NCI-H1092 treated with DMSO at 0.1 percent for 48 hours (cell line): ENCODE measurements at regions not wholly inside any gene's neighbourhood (a gene's known extent, or its start where the extent isn't known, plus 50 kb on each side); places are given as distances from the start of the nearest gene placed in this dataset.

Source experiments
- DNase-seq: peaks from one replicate; lab custom pipeline; 2025; lab: John Stamatoyannopoulos, UW

DNA sequence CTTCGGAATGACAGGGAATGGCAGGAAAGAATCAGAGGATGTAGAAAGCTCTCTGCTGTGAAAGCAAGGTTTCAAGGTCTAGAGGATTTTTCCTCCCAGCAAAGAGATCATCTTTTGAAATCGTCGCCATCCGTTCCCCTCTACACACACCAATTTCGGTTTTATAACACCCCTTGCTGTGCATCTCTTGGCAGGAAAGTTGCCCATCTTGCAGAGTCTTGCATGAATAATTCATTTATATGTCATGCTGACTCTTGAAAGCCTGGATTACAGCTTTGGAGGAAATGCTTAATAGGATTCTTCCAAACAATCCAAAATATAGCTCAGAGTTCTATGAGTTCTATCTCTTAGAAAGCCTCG lies 262.7 kb downstream of the CHL1 start:
- DNase-seq = no peak

DNA sequence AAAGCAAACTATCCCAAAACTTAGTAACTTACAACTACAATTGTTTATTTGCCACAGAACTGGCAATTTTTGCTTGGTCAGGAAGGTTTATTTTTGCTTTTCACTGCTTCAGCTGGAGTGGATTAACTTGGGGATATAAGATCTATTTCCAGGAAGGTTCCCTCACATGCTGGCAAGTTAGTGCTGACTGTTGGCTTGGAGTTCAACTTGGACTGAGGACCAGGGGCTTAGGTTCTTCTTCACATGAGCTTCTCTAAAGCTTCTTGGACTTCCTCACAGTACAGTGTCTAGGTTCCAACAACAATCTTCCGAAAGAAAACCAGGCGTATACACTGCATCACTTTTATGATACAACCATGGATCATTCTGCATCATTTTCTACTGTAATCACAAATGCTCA lies 264.4 kb downstream of the CHL1 start:
- DNase-seq = no peak

DNA sequence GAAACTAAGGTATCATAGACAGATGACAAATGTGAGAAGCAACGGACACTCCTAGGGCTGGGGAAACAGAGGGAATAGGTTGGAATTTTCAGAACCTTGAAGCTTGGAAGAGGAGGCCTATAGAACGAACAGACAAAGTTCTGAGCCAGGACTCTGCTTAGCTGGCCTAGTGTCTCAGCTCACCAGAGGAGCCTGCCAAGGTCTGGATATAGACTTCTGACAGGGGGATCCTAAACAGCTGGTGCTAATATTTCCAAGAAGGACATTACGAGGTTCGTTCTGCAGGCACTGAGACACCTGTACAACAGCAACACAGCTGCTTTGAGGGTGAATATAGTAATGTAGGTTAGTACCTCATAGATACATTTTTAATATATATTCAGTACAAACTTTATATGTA lies 266.3 kb downstream of the CHL1 start:
- DNase-seq = no peak

GRCh38 chr3:463252-464192 lies 267.0 kb downstream of the CHL1 start:
- no peak for DNase-seq

- DNase-seq = no peak
Measured at GRCh38 chr3:464255-464654, 267.7 kb downstream of the CHL1 start.

- no peak for DNase-seq
Measured at GRCh38 chr3:468172-468571, 271.6 kb downstream of the CHL1 start.

DNA sequence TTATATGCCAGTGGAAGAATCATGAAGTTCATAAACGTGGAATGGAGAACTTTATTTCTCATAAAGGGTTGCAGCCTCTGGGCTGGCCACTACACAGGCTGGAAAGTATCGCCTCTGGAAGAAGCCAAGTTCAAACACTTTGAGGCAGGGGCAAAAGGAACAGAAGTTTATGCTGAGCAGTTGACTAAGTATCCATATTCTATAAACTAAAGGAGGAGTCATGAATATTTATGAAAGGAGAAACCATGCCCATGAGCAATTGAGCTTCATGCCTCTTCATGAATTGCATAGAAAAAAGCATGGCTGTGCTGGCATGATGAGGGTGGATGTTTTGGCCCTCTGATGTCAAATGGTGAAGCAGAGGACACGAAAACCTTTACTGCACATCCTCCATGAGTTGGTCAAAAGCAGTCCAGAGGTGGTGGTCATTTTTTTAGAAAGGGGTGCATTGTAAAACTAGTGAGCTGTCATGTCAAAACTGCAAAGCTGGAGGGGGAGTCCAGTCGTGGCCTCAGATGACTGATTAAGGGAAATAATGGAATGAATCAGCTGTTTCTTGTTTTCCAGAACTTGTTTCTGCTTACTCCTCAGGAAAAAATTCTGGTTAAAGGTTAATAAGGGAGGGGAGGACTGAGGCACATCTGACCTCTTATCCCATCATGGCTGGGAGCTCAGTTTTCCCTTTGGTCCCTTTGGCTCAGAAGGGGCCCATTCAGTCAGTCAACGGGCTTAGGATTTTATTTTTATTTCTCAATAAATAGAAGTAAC lies 276.7 kb downstream of the CHL1 start:
- no peak for DNase-seq

DNA sequence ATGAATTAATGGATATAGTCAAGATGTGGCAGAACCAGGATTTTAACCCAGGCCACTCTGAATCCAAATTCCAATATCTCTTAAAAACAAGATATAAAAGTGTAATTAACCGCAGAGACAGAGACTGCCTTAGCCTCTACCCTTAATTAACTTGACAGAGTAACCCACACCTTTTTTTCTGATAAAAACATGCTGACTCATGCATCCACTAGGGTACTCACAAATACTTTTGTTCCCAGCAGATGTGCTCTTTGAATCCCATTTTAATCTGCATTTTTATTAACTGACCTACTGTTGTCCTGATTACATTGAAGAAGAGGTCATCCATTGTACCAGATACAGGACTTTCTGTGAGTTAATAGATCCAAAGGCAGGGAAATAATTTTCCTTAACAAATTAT lies 278.3 kb downstream of the CHL1 start:
- no peak for DNase-seq

DNA sequence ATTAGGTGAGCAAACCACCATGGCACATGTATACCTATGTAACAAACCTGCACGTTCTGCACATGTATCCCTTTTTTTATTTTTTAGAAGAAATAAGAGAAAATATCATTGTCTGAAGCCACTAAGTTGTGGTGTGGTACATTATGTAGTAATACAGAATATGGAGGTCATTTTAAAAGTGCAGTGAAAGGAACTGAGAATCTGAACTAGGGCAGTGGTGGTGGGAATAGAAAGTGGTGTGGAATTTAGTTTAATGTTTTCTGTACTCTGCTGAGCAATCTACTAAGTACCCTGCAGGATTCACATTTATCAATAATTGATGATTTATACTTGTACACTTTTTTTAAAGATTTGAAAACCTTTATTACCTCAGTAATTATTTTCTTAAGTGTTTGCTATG lies 283.5 kb downstream of the CHL1 start:
- DNase-seq = no peak

- DNase-seq = no peak
Measured at GRCh38 chr3:481111-481510, 284.5 kb downstream of the CHL1 start.

DNA sequence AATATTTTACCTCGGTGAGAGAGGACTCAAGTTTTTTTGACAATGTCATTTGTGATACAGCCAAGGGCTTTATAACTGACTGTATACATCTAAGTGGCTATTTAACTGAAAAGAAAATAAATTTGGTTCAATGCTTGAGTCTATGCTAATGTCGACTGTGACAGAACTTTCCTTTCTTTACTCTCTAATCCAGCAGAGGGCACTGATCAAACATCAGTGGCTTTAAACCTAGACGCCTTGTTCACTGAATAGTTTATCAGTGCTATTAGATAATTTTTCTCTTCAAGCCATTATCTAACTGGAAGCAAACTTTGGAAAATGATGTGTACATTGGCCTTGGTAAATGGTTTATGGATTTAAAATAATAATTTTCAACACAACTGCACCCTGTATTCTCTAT lies 285.1 kb downstream of the CHL1 start:
- DNase-seq = no peak

DNA sequence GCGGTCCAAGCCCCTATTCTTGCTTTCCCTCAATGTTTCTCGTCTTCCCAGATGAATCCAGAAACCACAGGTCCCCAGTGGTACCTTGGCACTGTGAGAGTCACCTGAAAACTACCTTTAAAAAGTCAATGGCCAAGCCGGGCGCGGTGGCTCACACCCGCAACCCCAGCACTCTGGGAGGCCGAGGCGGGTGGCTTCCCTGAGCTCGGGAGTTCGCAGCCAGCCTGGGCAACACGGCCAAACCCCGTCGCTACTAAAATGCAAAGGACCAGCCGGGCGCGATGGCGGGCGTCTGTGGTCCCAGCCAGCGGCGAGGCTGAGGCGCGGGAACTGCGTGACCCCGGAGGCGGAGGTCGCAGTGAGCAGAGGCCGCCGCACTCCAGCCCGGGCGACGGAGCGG lies 285.9 kb downstream of the CHL1 start:
- DNase-seq = no peak

DNA sequence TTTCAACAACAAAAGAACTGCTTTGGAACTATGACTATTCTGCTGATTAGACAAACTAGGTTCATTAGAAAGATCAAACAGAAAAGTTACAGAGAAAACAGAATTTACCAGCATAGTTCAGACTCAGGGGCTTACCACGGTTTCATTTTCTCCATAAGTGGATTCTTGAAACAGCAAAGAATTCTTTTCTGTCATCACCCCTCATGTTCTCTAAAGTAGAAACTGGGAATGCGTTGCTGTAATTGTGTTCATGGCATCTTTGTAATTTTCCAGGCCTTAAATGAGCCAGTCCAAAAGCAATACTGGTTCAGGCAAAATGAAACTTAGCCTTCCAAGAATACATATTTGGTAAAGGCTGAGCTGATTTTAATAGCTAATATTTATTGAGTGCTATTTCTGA lies 287.8 kb downstream of the CHL1 start:
- no peak for DNase-seq

- no peak for DNase-seq
Measured at GRCh38 chr3:487614-488013, 291.1 kb downstream of the CHL1 start.

DNA sequence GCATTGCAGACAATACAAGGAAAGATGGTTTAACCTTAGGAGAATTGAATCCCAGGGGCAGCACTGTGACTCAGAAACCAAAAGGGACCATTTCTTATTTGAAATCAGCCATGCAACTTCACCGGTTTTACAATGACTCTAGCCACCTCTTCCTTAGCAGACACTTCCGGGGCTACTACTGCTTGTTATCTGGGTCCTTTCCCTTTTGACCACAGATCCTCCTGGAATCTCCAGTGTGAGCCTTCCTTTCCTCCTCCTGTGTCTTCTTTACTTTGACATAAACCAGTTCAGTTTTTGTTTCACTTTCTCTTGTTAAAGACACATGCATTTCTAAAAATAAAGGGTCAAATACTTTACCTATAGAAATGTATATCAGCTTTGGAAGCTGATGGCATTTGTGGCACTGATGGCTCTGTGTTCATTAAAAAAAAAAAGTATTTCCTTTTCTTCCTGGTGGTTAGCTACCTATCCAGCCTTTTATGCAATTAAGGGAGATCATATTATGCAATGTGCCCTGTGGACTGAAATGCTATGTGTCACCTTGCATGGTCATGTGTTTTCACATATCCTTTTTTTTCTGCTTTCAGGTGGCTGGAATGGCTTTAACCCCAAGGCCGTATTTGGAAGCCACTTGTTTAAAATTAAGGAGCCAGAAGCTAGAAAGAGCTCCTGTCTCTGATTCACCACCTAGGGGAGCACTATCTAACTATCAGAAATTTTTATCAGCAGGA lies 296.2 kb downstream of the CHL1 start:
- DNase-seq = no peak

DNA sequence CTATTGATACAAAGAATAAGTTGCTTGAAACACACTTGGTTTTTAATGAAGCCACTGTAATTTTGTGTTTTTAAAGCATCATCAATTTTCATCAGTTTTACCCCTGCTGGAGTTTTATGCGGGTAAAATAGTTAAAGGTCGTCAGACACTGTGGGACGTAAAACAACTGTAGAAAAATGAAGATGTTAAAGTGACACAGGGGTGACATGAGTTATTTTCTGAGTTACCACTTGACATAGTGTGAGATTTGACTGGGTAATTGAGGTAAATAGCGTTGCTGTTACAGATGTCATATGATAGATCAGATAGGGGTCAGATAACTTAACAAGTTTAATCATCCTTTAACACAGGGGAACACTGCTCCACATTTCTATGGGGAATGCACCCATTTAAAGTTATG lies 297.6 kb downstream of the CHL1 start:
- no peak for DNase-seq

DNA sequence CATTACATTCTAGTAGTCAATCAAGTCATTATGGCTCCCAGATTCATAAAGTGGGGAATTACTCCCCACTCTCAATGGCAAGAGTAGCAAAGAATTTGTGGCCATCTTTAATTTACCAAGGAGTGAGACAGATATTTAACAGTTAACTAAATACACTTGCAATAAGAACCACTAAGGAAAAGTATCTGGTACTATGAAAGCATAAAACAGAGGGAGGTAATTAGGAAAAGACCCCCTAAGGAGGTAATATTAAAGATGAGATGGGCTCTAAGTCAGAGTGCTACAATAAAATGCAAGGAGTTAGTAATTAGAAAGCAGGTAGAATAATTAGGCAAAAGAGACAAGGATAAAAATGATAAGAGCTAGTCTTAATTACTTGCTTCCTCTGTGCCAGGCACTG lies 301.9 kb downstream of the CHL1 start:
- no peak for DNase-seq

DNA sequence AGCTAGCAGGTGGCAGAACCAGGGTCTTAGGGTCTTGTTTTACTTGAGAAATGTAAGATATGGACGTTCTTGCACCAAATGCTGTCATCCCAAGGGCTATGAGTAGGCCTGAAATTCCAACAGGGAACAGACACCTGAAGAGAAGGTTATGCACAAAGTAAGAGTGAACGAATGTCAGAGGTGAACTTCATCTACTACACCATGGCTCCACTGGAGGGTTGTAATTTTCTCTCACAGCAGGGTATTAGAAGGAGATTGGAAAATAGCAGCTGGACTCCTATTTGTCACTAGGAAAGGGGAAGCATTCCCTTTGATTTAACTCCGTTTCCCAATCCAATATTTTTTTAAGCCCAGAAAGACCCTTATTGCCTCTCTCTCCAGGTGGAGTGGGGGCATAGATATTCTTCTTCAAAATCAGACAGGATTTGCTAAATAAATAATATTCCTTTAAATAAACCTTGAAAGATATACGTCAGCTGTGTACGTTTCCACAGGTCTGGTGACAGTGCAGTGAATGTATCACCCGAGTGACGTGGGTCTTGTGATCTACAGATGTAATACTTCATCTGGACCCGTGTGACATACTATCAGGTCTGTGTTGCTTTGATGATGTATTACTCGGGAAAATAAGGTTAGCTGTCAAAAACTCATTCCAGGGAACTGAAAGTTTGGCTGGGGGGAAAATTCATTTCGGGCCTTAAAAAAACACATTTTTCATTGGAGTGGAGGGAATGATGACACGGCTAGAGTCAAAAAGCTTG lies 302.6 kb downstream of the CHL1 start:
- no peak for DNase-seq

- no peak for DNase-seq
Measured at GRCh38 chr3:502486-502885, 305.9 kb downstream of the CHL1 start.

- no peak for DNase-seq
Measured at GRCh38 chr3:513301-513700, 316.7 kb downstream of the CHL1 start.

DNA sequence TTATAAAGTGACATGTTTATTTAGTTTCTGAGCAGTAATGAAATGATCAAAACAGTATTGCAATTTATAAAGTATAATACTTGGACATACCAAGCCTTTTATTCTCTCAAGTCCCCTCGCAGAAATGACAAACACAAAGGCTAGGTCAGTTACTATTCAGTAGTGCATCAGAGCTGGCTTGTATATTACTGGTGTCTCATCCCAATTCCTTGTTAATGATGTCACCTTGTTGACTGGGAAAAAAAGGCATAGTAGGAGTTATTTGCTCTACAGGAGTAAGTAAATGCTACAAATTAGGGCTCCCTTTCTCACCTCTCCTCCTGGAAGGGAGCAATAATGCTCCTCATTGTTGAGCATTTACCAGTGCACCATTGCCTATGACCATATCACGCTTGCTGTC lies 317.6 kb downstream of the CHL1 start:
- DNase-seq = no peak

DNA sequence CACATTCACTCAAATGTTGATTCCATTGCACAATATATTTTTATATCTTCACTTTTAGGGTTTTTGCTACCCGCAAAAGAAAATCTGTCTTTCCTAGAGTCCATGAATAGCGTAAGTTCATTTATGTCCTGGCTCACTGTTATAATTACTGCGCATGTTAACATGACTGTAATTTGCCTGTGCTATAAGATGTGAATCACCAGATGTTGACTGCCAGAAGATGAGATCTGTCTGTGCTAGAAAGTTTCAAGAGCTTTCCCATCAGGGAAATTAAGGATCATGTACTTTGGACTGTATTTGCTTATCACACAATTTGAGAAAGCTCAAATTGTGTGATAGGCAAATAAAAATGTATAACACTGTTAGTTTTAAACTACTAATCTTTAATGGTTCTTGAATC lies 322.5 kb downstream of the CHL1 start:
- DNase-seq = no peak
